ENCODE measurements at regions not wholly inside any gene's neighbourhood (a gene's known extent, or its start where the extent isn't known, plus 50 kb on each side); places are given as distances from the start of the nearest gene placed in this dataset.

- TF ChIP-seq TAF7 (optimal IDR thresholded peaks at IDR 0.05; ENCODE audit: borderline replicate concordance, low read depth, low read length) (no peak), RFX5 (IDR thresholded peaks at IDR 0.05; ENCODE audit: borderline replicate concordance, low read depth, low read length) (no peak)
Observed at GRCh38 chr19:29428071-29428470, 97.7 kb upstream of the VSTM2B start (continued).
